Activated CD8-positive, alpha-beta T cell treated with anti-CD3 and anti-CD28 coated beads, Interleukin-2, amount 10 ng/mL, durations not matched to agents 7 days and 5 days (primary cell): ENCODE measurements at regions not wholly inside any gene's neighbourhood (a gene's known extent, or its start where the extent isn't known, plus 50 kb on each side); places are given as distances from the start of the nearest gene placed in this dataset.
"Not testable (repeated sequence)": the region's sequence is repeated elsewhere in the genome, so short reads cannot be mapped to it uniquely, and the experiment has no call there.

Source experiments
- ATAC-seq: fragments of 150-1000 bp; cut with Tn5 transposase; one replicate; pipeline ENCODE4 v1.10.0; 2021; ENCODE audit warnings: moderate library complexity
- CTCF ChIA-PET: fragments of 350-600 bp; sonication (Branson Sonifier 250); formaldehyde crosslinking; loops from one replicate; lab custom pipeline; 2021; ENCODE audit warnings: antibody characterized with exemption; lab: Charles Lee
- POLR2A ChIA-PET: fragments of 350-600 bp; sonication (Branson Sonifier 250); formaldehyde crosslinking; loops from one replicate; lab custom pipeline; 2021; ENCODE audit warnings: antibody characterized with exemption; lab: Charles Lee
- DNase-seq: peaks from one replicate; pipeline ENCODE4 v3.0.0-alpha.2; 2020
- H3K27ac Mint-ChIP-seq: one replicate; pipeline ENCODE4 v1.8.0; 2021; ENCODE audit warnings: mild to moderate bottlenecking, mixed read lengths
- H3K27me3 Mint-ChIP-seq: one replicate; pipeline ENCODE4 v1.8.0; 2021; ENCODE audit warnings: low read depth, mixed read lengths
- H3K36me3 Mint-ChIP-seq: one replicate; pipeline ENCODE4 v1.8.0; 2021; ENCODE audit warnings: low read depth, mixed read lengths
- H3K4me1 Mint-ChIP-seq: one replicate; pipeline ENCODE4 v1.8.0; 2021; ENCODE audit warnings: low read depth, mixed read lengths
- H3K4me3 Mint-ChIP-seq: one replicate; pipeline ENCODE4 v1.8.0; 2021; ENCODE audit warnings: mild to moderate bottlenecking, mixed read lengths
- H3K9me3 Mint-ChIP-seq: one replicate; pipeline ENCODE4 v1.8.0; 2022; ENCODE audit warnings: mixed read lengths; ENCODE audit not compliant: insufficient read depth

GRCh38 chr4:100641336-100641735, 123.5 kb upstream of the EMCN start:
- Mint-ChIP-seq H3K4me3 (no peak overlapping the region), H3K9me3 (no peaks in the 10 kb centered on the region), H3K27me3 (peaks cover 6% of the 10 kb centered on the region), H3K27ac (no peak overlapping the region), H3K36me3 (no peaks in the 10 kb centered on the region), H3K4me1 (no peaks in the 10 kb centered on the region)
- DNase-seq = no peak
- POLR2A ChIA-PET = no interaction called here
- CTCF ChIA-PET = no interaction called here
- ATAC-seq = no peak

GRCh38 chr4:100635899-100636298, 118.1 kb upstream of the EMCN start:
- no peak overlapping the region for H3K27ac Mint-ChIP-seq
- no peaks in the 10 kb centered on the region for H3K9me3 Mint-ChIP-seq
- H3K4me1 Mint-ChIP-seq = no peaks in the 10 kb centered on the region
- CTCF ChIA-PET = no interaction called here
- no peaks in the 10 kb centered on the region for H3K36me3 Mint-ChIP-seq
- no peak for DNase-seq
- no peak overlapping the region for H3K4me3 Mint-ChIP-seq
- H3K27me3 Mint-ChIP-seq = peaks cover 4% of the 10 kb centered on the region
- no peak for ATAC-seq
- POLR2A ChIA-PET = no interaction called here

GRCh38 chr4:100633269-100633668, 115.4 kb upstream of the EMCN start:
- Mint-ChIP-seq H3K27me3 (no peaks in the 10 kb centered on the region), H3K4me3 (no peak overlapping the region), H3K9me3 (no peaks in the 10 kb centered on the region), H3K36me3 (no peaks in the 10 kb centered on the region), H3K4me1 (no peaks in the 10 kb centered on the region), H3K27ac (no peak overlapping the region)
- ATAC-seq (no peak), DNase-seq (no peak)
- POLR2A ChIA-PET = no interaction called here
- CTCF ChIA-PET = no interaction called here

GRCh38 chr4:100632163-100632562, 114.3 kb upstream of the EMCN start:
- CTCF ChIA-PET = no interaction called here
- H3K27me3 Mint-ChIP-seq = no peaks in the 10 kb centered on the region
- POLR2A ChIA-PET = no interaction called here
- no peaks in the 10 kb centered on the region for H3K36me3 Mint-ChIP-seq
- H3K4me3 Mint-ChIP-seq = no peak overlapping the region
- ATAC-seq (no peak), DNase-seq (no peak)
- H3K27ac Mint-ChIP-seq = no peak overlapping the region
- H3K4me1 Mint-ChIP-seq = no peaks in the 10 kb centered on the region
- H3K9me3 Mint-ChIP-seq = no peaks in the 10 kb centered on the region

- Mint-ChIP-seq H3K4me1 (no peaks in the 10 kb centered on the region), H3K36me3 (no peaks in the 10 kb centered on the region), H3K9me3 (no peaks in the 10 kb centered on the region), H3K4me3 (no peak overlapping the region), H3K27ac (no peak overlapping the region), H3K27me3 (no peaks in the 10 kb centered on the region)
- ATAC-seq (no peak), DNase-seq (no peak)
- POLR2A ChIA-PET = no interaction called here
- CTCF ChIA-PET = no interaction called here
Observed at GRCh38 chr4:100631281-100631968, 113.6 kb upstream of the EMCN start.

DNA sequence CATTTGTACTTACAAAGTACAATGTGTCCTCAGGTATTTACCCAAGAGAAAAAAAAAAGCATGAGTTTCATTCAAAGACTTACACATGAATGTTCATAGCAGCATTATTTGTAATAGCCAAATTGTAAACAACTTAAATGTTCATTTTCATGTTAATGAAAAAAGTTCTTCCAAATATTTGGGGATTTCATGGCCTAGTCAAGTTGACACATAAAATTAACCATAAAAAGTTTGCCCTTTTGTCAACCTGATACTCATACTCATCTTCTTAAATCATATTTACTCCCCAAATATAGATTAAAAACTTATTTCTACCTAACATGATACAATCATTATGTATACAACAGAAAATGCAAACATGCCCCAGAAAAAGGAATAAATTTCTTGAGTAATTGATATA, 112.5 kb upstream of the EMCN start:
- POLR2A ChIA-PET = no interaction called here
- H3K36me3 Mint-ChIP-seq = no peaks in the 10 kb centered on the region
- no peaks in the 10 kb centered on the region for H3K4me1 Mint-ChIP-seq
- CTCF ChIA-PET = no interaction called here
- no peaks in the 10 kb centered on the region for H3K27me3 Mint-ChIP-seq
- no peak overlapping the region for H3K27ac Mint-ChIP-seq
- ATAC-seq (no peak), DNase-seq (no peak)
- H3K4me3 Mint-ChIP-seq = no peak overlapping the region
- peaks cover 5% of the 10 kb centered on the region for H3K9me3 Mint-ChIP-seq

DNA sequence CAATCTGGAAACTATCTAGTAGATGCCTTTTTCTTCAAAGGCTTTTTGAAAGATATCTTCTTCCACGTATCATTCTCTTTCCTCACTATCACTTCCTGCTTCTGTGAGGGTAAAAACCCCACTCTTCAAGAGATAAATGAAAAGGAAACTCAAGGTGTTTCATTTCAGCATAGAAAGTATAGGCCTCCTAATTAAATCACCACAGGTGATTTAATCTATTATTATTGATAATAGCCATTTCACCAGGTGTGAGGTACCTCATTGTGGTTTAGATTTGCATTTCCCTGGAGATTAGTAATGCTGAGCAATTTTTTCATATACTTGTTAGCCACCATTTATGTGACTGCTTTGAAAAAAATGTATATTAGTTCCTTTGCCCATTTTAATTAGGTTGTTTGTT, 92.0 kb upstream of the EMCN start:
- ChIA-PET CTCF (no interaction called here), POLR2A (no interaction called here)
- DNase-seq (no peak), ATAC-seq (no peak)
- Mint-ChIP-seq H3K27me3 (peaks cover 2% of the 10 kb centered on the region), H3K36me3 (no peaks in the 10 kb centered on the region), H3K4me3 (no peak overlapping the region), H3K27ac (no peak overlapping the region), H3K4me1 (peaks cover 5% of the 10 kb centered on the region), H3K9me3 (no peaks in the 10 kb centered on the region)

GRCh38 chr4:100608651-100609050, 90.8 kb upstream of the EMCN start:
- ATAC-seq, H3K4me3 Mint-ChIP-seq, H3K4me1 Mint-ChIP-seq, H3K27ac Mint-ChIP-seq, H3K9me3 Mint-ChIP-seq, CTCF ChIA-PET, POLR2A ChIA-PET, DNase-seq, H3K27me3 Mint-ChIP-seq, H3K36me3 Mint-ChIP-seq: not testable (repeated sequence)

DNA sequence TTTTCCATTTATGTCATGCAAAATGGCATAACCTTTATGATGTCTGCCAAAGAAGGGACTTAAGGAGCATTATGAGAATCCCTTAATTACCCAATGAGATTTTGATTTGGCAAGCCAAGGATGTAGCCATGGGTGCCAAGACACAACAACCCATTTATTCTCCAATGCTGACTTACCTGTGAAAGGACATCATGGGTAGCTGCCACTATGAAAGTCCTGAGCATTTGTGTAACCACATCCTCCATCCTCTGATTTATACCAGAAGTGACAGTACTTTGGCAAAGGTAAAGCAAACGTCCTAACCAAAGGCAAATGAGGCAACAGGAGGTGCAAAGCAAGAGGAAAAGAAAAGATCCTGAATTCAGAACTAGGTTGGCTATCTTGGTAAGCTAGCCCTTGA, 87.3 kb upstream of the EMCN start:
- H3K4me1 Mint-ChIP-seq = peaks cover 5% of the 10 kb centered on the region
- CTCF ChIA-PET = no interaction called here
- H3K27me3 Mint-ChIP-seq = peaks cover 9% of the 10 kb centered on the region
- no peak overlapping the region for H3K27ac Mint-ChIP-seq
- H3K4me3 Mint-ChIP-seq = no peak overlapping the region
- no peaks in the 10 kb centered on the region for H3K9me3 Mint-ChIP-seq
- DNase-seq (no peak), ATAC-seq (no peak)
- H3K36me3 Mint-ChIP-seq = no peaks in the 10 kb centered on the region
- POLR2A ChIA-PET = no interaction called here

DNA sequence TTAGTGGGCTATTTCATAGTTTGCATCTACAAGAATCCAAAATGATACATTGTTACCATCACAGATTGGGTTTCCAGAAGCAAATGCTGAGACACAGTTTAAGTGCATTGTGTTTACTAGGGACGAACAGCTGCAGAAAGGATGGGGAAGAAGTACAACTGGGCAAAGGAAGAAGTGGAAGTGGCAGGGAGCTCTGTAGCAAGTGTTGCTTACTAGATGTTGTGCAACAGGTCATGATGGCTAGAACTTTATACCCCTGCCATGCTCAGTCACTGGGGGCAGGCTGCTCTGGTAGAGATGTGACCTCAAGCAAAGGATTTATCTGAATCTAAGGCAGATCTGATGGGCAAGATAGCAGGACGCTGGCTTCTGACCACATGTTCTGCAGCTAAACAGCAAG, 76.1 kb upstream of the EMCN start:
- DNase-seq = no peak
- no peak overlapping the region for H3K27ac Mint-ChIP-seq
- ChIA-PET POLR2A (no interaction called here), CTCF (no interaction called here)
- ATAC-seq = no peak
- H3K27me3 Mint-ChIP-seq = peaks cover 2% of the 10 kb centered on the region
- H3K36me3 Mint-ChIP-seq = no peaks in the 10 kb centered on the region
- no peaks in the 10 kb centered on the region for H3K4me1 Mint-ChIP-seq
- no peaks in the 10 kb centered on the region for H3K9me3 Mint-ChIP-seq
- H3K4me3 Mint-ChIP-seq = no peak overlapping the region

DNA sequence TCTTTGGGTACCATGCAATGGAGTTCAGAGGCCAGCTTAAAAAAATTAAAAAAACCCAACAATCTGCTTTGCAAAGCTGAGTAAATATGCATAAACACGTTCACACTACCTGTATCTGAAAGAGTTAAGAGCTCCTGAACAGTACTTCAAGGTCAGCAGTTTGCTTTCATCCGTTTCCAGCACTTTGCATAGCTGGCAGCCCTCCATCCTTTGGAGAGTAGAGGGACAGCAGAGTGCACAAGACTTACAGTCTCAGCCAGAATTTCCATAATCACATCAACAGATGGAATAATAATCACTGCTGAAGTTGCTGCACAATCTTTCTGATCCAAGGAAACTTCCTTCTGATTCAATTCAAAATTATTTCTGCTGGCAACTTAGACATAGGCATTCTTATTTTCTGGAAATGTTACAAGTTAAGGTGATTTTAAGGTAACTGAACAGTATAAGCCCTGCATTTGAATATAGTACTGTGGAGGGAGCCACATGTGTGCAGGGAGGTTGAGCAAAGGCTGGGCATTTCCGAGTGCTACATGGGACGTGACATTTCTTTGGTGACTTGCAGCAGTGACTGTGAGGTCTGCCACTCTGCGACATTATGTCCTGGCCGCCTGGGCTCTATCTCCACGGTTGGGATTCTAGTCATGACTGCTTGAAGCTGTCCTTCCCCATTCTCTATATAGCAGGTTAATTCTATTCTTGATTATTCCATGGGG, 73.5 kb upstream of the EMCN start:
- DNase-seq = no peak
- no peak overlapping the region for H3K4me3 Mint-ChIP-seq
- no peak for ATAC-seq
- H3K27me3 Mint-ChIP-seq = peaks cover 2% of the 10 kb centered on the region
- H3K4me1 Mint-ChIP-seq = no peaks in the 10 kb centered on the region
- no peak overlapping the region for H3K27ac Mint-ChIP-seq
- POLR2A ChIA-PET = no interaction called here
- H3K9me3 Mint-ChIP-seq = no peaks in the 10 kb centered on the region
- CTCF ChIA-PET = no interaction called here
- H3K36me3 Mint-ChIP-seq = no peaks in the 10 kb centered on the region

GRCh38 chr4:100590325-100590724, 72.5 kb upstream of the EMCN start:
- no peaks in the 10 kb centered on the region for H3K9me3 Mint-ChIP-seq
- H3K4me3 Mint-ChIP-seq = no peak overlapping the region
- H3K36me3 Mint-ChIP-seq = no peaks in the 10 kb centered on the region
- H3K27ac Mint-ChIP-seq = no peak overlapping the region
- ChIA-PET POLR2A (no interaction called here), CTCF (no interaction called here)
- no peaks in the 10 kb centered on the region for H3K4me1 Mint-ChIP-seq
- H3K27me3 Mint-ChIP-seq = peaks cover 2% of the 10 kb centered on the region
- DNase-seq = no peak
- no peak for ATAC-seq
